ENCODE measurements at regions not wholly inside any gene's neighbourhood (a gene's known extent, or its start where the extent isn't known, plus 50 kb on each side); places are given as distances from the start of the nearest gene placed in this dataset.
"Not testable (repeated sequence)": the region's sequence is repeated elsewhere in the genome, so short reads cannot be mapped to it uniquely, and the experiment has no call there.

GRCh38 chr3:98699132-98699531, 64.0 kb upstream of the ST3GAL6 start:
- no peak for DNase-seq (ENCODE audit: low read depth, low spot score)
- no peak overlapping the region for H3K4me3 ChIP-seq (ENCODE audit: low read length)

DNA sequence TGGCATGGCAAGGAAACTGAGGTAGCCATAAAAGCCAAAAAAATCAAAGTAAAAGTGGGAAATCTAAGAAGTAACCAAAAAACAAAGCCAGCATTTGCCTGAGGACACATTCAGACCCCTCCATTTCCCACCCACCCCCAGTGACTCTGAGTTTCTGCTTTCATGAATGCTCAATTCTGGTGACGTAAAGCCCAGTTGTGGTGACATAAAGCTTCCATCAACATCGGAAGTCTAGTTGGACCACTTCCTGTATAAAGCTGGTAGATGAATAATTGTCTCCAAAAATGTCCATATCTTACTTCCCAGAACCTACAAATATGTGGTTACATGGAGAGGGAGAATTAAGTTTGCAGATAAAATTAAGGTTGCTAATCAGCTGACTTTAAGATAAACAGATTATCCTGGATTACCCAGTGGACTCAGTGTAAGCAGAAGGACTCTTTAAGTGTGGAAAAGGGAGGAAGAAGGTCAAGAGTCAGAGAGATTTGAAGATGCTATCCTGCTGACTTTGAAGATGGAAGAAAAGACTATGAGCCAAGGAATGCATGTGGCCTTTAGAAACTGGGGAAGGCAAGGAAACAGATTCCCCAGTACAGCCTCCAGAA, 62.0 kb upstream of the ST3GAL6 start:
- no peak overlapping the region for H3K4me3 ChIP-seq (ENCODE audit: low read length)
- peak; percentile 12 for DNase-seq (ENCODE audit: low read depth, low spot score)

- no peak overlapping the region for H3K4me3 ChIP-seq (ENCODE audit: low read length)
- DNase-seq (ENCODE audit: low read depth, low spot score) = no peak
Measured at GRCh38 chr3:98702166-98702565, 61.0 kb upstream of the ST3GAL6 start.

DNA sequence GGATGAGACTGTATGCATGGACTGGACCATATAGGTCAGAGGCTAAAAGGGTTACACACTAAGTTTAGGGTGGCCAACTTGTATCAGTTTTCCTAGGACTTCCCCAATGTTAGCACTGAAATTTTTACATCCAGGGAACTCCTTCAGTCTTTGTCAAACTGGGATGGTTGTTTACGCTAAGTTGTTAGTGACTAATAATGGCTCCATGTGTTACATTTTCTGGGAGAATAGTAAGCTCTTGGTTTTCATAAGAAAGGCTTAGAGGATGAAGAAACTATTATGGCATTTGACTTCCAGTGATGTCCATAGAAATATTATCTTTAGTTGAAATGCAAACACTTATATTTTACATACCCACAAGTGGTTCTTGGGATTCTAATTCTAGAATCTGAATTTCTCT, 57.9 kb upstream of the ST3GAL6 start:
- no peak for DNase-seq (ENCODE audit: low read depth, low spot score)
- no peak overlapping the region for H3K4me3 ChIP-seq (ENCODE audit: low read length)

GRCh38 chr3:98705694-98706093, 57.4 kb upstream of the ST3GAL6 start:
- no peak overlapping the region for H3K4me3 ChIP-seq (ENCODE audit: low read length)
- peak; percentile 6 for DNase-seq (ENCODE audit: low read depth, low spot score)

- not testable (repeated sequence) for DNase-seq (ENCODE audit: low read depth, low spot score); H3K4me3 ChIP-seq (ENCODE audit: low read length)
Measured at GRCh38 chr3:98708681-98709080, 54.5 kb upstream of the ST3GAL6 start.

DNA sequence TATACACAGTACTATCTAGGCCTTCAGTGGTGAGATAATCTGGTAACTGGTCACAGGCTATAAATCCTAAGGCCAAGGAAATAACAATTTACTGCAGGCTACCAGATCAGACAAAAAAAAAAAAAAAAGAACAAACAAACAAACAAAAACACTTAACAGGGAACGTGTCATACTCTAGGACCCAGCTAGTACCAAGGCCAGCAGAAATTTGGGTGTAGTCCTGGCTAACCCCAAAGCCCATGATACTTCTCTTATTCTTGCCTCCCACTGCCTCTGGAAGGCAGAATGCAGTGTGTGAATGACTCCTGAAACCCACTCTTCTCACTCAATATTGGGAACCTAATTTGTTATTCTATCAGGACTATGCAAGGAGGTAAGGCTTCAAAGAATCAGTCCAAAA, 53.7 kb upstream of the ST3GAL6 start:
- no peak overlapping the region for H3K4me3 ChIP-seq (ENCODE audit: low read length)
- no peak for DNase-seq (ENCODE audit: low read depth, low spot score)

DNA sequence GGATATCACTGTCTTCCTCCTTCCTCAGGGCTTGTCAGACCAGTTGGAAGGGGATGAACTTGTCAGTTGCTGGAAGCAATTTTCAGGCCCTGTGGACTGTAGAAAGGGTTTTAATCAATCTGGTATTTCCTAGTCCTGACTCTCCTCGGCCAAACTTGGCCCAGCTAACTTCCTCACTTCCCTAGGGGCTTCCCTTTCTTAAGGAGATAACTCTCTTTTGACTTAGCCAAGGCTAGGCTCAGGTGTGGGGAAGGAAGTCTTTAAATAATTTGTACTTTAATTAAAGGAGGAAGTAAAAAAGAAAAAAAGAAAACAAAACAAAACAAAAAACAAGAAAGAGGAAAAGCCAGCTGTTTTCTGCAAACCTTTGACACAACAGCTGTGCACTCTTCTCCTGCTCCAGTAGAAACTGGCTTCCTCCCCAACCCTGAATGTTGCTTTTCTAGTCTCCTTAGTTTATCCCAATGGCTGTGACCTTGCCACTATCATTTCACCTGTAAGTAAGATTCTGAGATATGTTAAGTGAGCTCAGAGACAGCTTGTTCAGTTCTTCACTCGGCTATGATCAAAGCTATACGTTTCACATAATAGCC, 53.0 kb upstream of the ST3GAL6 start:
- DNase-seq (ENCODE audit: low read depth, low spot score) = no peak
- H3K4me3 ChIP-seq (ENCODE audit: low read length) = no peak overlapping the region

DNA sequence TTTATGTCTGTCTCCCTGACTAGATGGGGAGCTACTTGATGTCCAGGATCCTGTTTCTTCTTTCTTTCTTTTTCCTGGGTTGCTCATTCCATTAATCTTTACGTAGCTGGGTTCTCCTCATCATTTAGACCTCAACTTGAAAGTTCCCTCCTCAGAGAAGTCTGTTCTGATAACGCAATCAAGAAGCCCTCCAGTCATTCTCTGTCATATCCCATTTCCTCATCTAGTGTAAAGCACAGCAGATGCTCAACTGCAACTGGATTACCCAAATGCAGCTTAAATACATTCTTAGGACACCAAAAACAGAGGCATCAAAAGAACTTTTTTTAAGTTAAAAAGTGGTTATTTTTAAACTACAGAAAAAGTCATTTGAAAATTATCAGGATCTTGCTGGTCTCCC, 51.7 kb upstream of the ST3GAL6 start:
- H3K4me3 ChIP-seq (ENCODE audit: low read length) = no peak overlapping the region
- DNase-seq (ENCODE audit: low read depth, low spot score) = no peak

- no peak overlapping the region for H3K4me3 ChIP-seq (ENCODE audit: low read length)
- DNase-seq (ENCODE audit: low read depth, low spot score) = no peak
Measured at GRCh38 chr3:98712726-98713125, 50.4 kb upstream of the ST3GAL6 start.

- not testable (repeated sequence) for DNase-seq (ENCODE audit: low read depth, low spot score); H3K4me3 ChIP-seq (ENCODE audit: low read length)
Measured at GRCh38 chr3:98713332-98713731, 49.8 kb upstream of the ST3GAL6 start.
